Activated T-helper 2 cell treated with anti-CD3 and anti-CD28 coated beads, Interferon-gamma antibody, Interleukin-2, Interleukin-4, amounts not matched to agents 10 μg/mL and 5 μg/mL and 100 μg/mL, durations not matched to agents 14 hours and 24 hours and 36 hours (primary cell): ENCODE measurements at regions not wholly inside any gene's neighbourhood (a gene's known extent, or its start where the extent isn't known, plus 50 kb on each side); places are given as distances from the start of the nearest gene placed in this dataset.
"Not testable (repeated sequence)": the region's sequence is repeated elsewhere in the genome, so short reads cannot be mapped to it uniquely, and the experiment has no call there.

Experiments
- DNase-seq: peaks from one replicate; pipeline ENCODE4 v3.0.0; 2021; ENCODE audit warnings: low spot score
- H3K27ac Mint-ChIP-seq: one replicate; pipeline ENCODE4 v1.8.0; 2021; ENCODE audit warnings: mixed read lengths
- H3K27me3 Mint-ChIP-seq: one replicate; pipeline ENCODE4 v1.8.0; 2021; ENCODE audit warnings: low read depth, mixed read lengths
- H3K36me3 Mint-ChIP-seq: one replicate; pipeline ENCODE4 v1.8.0; 2021; ENCODE audit warnings: low read depth, mixed read lengths
- H3K4me1 Mint-ChIP-seq: one replicate; pipeline ENCODE4 v1.8.0; 2021; ENCODE audit warnings: low read depth, mixed read lengths
- H3K4me3 Mint-ChIP-seq: one replicate; pipeline ENCODE4 v1.8.0; 2021; ENCODE audit warnings: low read depth, mild to moderate bottlenecking, moderate library complexity, mixed read lengths
- H3K9me3 Mint-ChIP-seq: one replicate; pipeline ENCODE4 v1.8.0; 2021; ENCODE audit warnings: mixed read lengths
- intact Hi-C: fragments of 100-400 bp; cut with micrococcal nuclease; formaldehyde crosslinking; loops from one replicate; pipeline ENCODE4 v1.15.1; 2023

GRCh38 chr10:38450372-38451057 is 356.4 kb downstream of the ZNF37A start:
- H3K4me1 Mint-ChIP-seq, DNase-seq: not testable (repeated sequence)

GRCh38 chr10:38451306-38451967 is 357.3 kb downstream of the ZNF37A start:
- DNase-seq, H3K27ac Mint-ChIP-seq, H3K27me3 Mint-ChIP-seq, H3K4me3 Mint-ChIP-seq, intact Hi-C loops, H3K4me1 Mint-ChIP-seq, H3K36me3 Mint-ChIP-seq, H3K9me3 Mint-ChIP-seq: not testable (repeated sequence)

More at GRCh38 chr10:38450372-38451057, 356.4 kb downstream of the ZNF37A start:
- intact Hi-C loops, H3K27me3 Mint-ChIP-seq, H3K27ac Mint-ChIP-seq, H3K36me3 Mint-ChIP-seq, H3K9me3 Mint-ChIP-seq, H3K4me3 Mint-ChIP-seq: not testable (repeated sequence)
